Right hindlimb (tissue), 1 donor: ENCODE measurements at regions not wholly inside any gene's neighbourhood (a gene's known extent, or its start where the extent isn't known, plus 50 kb on each side); places are given as distances from the start of the nearest gene placed in this dataset.

Experiments
- DNase-seq: peaks from one replicate; pipeline ENCODE4 v3.0.0-alpha.2; 2018

DNA sequence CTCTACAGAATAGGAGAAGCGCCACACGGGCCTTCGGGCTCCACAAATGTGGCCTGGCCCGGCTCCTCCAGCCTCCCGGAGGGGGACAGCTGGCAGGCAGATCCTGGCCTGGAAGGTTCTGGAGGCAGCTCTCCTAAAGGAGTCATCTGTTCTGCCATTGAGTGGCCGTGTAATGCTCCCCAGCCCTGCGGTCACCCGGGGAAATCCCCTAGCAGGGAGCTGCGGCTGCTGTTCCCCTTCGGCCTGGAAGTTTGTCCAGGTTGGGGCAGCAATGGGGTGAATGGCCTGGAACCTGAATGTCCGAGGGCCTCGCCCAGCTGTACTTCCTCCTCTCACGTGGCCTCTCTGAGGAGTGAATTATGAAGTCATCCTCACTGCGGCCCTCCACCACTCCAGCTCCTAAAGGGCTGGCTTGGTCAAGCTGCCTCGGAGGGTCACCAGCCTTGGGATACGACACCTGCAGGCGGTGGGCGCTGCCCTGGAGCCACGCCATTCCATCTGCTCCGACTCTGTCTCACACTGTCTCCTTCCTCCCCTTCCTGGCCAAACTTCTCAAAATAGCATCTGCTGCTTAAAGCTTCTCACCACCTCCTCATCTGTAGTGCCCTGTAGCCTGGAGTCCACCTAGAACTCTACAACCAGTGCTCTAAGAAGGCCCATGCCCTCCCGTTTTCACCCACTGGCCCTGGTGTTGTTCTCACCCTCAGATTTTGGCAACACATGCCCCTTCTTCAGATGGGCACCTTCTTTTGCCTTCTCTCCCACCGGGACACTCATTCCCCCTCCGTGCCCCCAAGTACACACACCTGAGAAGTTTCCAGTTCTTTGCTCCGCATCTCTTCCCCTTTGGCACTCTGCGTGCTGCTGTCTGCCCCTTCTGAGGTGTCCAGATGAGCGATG, 54.4 kb upstream of the TMPRSS2 start:
- DNase-seq = no peak

DNA sequence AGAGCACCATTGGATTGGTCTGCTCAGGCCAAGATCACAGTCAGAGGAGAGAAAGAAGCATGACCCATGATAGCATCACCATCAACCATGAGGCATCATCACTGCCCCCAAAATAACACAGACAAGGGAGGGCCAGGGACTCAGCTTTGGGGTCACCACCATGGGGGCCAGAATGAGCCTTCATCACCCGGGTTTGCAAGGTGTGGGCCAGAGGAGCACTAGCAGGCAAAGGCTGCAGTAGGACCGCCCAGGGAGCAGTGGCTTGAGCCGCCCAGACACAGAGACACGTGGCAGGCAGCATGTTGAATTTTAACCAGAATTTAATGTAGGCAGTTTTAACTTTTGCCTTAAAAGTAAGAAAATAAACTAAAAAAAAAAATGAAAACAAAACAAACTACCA, 53.7 kb upstream of the TMPRSS2 start:
- DNase-seq = no peak

DNA sequence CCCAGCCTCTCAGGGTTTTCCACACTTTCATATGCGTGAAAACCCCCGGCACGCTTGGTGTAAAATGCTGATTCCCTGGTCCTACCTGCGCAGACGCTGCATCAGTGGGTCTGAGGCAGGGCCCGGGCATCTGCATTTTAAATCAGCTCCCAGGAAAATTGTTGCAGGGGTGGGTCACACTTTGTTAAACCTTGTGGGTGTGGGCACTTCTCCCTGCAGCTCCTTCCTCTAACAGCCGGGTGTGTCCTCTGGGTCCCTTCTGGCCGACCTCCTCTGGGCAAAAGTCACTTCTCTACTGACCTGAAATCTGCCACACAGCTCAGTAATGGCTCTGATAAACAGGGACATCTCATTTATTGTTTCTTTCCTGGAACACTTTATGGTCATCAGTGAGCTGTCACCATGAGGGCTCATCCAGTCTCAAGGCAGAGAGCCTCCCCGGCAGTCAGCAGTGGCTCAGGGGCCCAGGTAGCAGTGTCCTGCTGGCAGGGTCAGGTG, 52.8 kb upstream of the TMPRSS2 start:
- no peak for DNase-seq

DNA sequence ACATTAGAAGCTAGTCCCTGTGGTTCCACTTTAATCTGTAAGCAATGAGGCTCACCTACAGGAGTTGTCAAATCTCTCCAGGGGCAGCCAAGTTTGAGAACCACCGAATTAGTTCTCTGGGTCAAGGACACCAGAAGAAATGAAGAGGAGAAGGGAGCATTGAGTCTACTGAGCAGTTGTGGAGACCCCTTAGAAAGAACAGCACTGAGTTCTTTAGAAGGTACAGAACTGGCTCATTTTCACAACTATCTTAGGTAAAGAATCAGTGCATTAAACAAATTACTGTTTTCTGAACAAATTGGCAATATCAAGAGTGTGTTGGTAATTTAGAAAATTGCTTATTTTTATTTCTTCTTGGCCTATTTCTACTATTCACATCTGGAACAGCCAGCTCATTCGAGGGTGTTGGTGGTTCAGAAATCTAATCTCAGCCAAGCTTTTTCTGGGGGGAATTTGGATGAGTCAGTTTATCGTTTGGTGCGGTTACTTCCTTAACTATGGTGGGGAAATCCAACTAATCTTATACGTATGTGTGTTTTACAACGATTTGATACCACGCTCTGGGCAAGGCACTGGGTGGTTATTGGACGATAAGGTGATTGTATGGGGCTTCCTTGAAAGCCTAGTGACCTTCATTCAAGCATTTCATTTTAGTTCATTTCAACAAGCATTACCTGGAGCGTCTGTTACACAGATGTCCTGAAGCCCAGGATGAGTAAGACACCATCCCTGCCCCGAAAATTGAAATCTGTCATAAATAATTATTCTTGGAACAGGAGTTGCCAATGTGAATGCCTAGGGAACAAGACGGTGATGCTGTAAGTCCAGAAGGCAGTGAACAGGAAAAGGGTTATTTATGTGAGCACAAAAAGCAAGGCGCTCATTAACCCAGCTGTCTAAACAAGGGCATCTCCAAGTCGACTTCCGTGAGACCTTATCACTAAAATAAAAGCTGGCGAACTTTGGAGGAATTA, 52.0 kb upstream of the TMPRSS2 start:
- DNase-seq = no peak

DNA sequence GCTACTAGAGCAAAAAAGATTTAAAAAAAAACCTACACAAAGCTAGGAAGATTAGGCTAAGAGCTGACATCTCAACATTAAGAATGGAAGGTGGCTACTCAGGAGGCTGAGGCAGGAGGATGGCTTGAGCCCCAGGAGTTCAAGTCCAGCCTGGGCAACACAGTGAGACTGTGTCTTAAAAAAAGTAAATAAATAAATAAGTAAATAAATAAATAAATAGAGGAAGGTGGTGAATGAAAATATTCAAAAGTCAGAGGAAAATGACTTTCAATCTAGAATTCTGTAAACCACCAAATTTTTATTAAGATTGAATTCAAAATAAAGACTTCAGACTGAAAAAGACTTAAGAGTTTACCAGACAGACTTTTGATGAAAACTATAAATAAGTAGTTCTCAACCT, 50.9 kb upstream of the TMPRSS2 start:
- DNase-seq = no peak

DNA sequence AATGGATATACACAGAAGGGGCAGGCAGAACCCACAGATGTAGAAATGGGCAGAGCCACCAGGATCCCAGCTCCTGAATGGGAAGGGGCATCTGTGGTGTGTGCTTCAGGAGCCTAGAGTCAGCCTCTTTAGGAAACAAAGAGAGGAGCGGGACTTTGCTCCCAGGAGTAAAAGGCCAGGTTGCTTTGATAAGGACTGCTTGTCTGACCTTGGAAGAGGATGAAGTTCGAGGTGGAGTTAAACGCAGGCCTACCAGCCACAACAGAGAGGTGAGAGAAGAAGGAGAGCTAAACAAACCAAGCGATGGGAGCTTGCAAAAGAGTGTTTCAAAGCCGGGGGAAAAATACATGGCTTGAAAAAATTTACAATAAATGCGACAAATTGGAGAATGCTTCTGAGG, 49.9 kb upstream of the TMPRSS2 start:
- DNase-seq = no peak
